Fibroblast of skin of back (primary cell): ENCODE measurements at regions not wholly inside any gene's neighbourhood (a gene's known extent, or its start where the extent isn't known, plus 50 kb on each side); places are given as distances from the start of the nearest gene placed in this dataset.

Source experiments
- DNase-seq: peaks from one replicate; pipeline ENCODE4 v3.0.0-alpha.2; 2013

GRCh38 chr4:10740891-10741620 is 56.5 kb upstream of the CLNK start:
- DNase-seq: peak; percentile 81

- DNase-seq: peak; percentile 58
Measured at GRCh38 chr4:10740251-10740650, 55.7 kb upstream of the CLNK start.

- DNase-seq: peak; percentile 62
Measured at GRCh38 chr4:10738826-10739489, 54.4 kb upstream of the CLNK start.

- peak; percentile 58 for DNase-seq
Measured at GRCh38 chr4:10737337-10737736, 52.8 kb upstream of the CLNK start.

- no peak for DNase-seq
Measured at GRCh38 chr4:10736895-10737294, 52.3 kb upstream of the CLNK start.

GRCh38 chr4:10736266-10736665 is 51.7 kb upstream of the CLNK start:
- DNase-seq: no peak

GRCh38 chr4:10734697-10735096 is 50.1 kb upstream of the CLNK start:
- no peak for DNase-seq
